ENCODE measurements at regions not wholly inside any gene's neighbourhood (a gene's known extent, or its start where the extent isn't known, plus 50 kb on each side); places are given as distances from the start of the nearest gene placed in this dataset.

GRCh38 chr1:238767321-238767720, 619.0 kb upstream of the CHRM3 start:
- intact Hi-C loops (cut with DNase I): no loop called here
- DNase-seq (ENCODE audit: extremely low spot score in 2 of 2): no peak
- Histone ChIP-seq H3K4me1 (no peaks in the 10 kb centered on the region), H3K27ac (no peak overlapping the region), H3K27me3 (no peaks in the 10 kb centered on the region), H3K4me3 (no peak overlapping the region), H3K36me3 (no peaks in the 10 kb centered on the region), H3K9me3 (no peaks in the 10 kb centered on the region)
- TF ChIP-seq POLR2A (IDR thresholded peaks at IDR 0.05): no peak
- TF ChIP-seq POLR2AphosphoS5 (IDR thresholded peaks at IDR 0.05; ENCODE audit: insufficient read depth in 1 of 2, low read depth in 1 of 2): no peak
- no peak for TF ChIP-seq CTCF (IDR thresholded peaks at IDR 0.05)

GRCh38 chr1:238764779-238765178, 621.6 kb upstream of the CHRM3 start:
- Histone ChIP-seq H3K4me1 (no peaks in the 10 kb centered on the region), H3K4me3 (no peak overlapping the region), H3K9me3 (no peaks in the 10 kb centered on the region), H3K27ac (no peak overlapping the region), H3K36me3 (no peaks in the 10 kb centered on the region), H3K27me3 (no peaks in the 10 kb centered on the region)
- DNase-seq (ENCODE audit: extremely low spot score in 2 of 2): no peak
- intact Hi-C loops (cut with DNase I): no loop called here
- no peak for TF ChIP-seq CTCF (IDR thresholded peaks at IDR 0.05)
- TF ChIP-seq POLR2A (IDR thresholded peaks at IDR 0.05): no peak
- no peak for TF ChIP-seq POLR2AphosphoS5 (IDR thresholded peaks at IDR 0.05; ENCODE audit: insufficient read depth in 1 of 2, low read depth in 1 of 2)

GRCh38 chr1:238753252-238753651, 633.1 kb upstream of the CHRM3 start:
- H3K27ac ChIP-seq: no peak overlapping the region
- H3K36me3 ChIP-seq: no peaks in the 10 kb centered on the region
- no peak overlapping the region for H3K4me3 ChIP-seq
- intact Hi-C loops (cut with DNase I): no loop called here
- DNase-seq (ENCODE audit: extremely low spot score in 2 of 2): no peak
- no peaks in the 10 kb centered on the region for H3K9me3 ChIP-seq
- no peak for TF ChIP-seq POLR2AphosphoS5 (IDR thresholded peaks at IDR 0.05; ENCODE audit: insufficient read depth in 1 of 2, low read depth in 1 of 2)
- no peak for TF ChIP-seq CTCF (IDR thresholded peaks at IDR 0.05)
- TF ChIP-seq POLR2A (IDR thresholded peaks at IDR 0.05): no peak
- no peaks in the 10 kb centered on the region for H3K4me1 ChIP-seq
- no peaks in the 10 kb centered on the region for H3K27me3 ChIP-seq

GRCh38 chr1:238752327-238752726, 634.0 kb upstream of the CHRM3 start:
- H3K4me1 ChIP-seq: no peaks in the 10 kb centered on the region
- no peaks in the 10 kb centered on the region for H3K9me3 ChIP-seq
- TF ChIP-seq POLR2AphosphoS5 (IDR thresholded peaks at IDR 0.05; ENCODE audit: insufficient read depth in 1 of 2, low read depth in 1 of 2): no peak
- TF ChIP-seq CTCF (IDR thresholded peaks at IDR 0.05): no peak
- TF ChIP-seq POLR2A (IDR thresholded peaks at IDR 0.05): no peak

GRCh38 chr1:238745069-238745468, 641.3 kb upstream of the CHRM3 start:
- no peaks in the 10 kb centered on the region for H3K27me3 ChIP-seq
- H3K9me3 ChIP-seq: no peaks in the 10 kb centered on the region
- no peak overlapping the region for H3K27ac ChIP-seq
- DNase-seq (ENCODE audit: extremely low spot score in 2 of 2): no peak
- no peaks in the 10 kb centered on the region for H3K4me1 ChIP-seq
- TF ChIP-seq POLR2AphosphoS5 (IDR thresholded peaks at IDR 0.05; ENCODE audit: insufficient read depth in 1 of 2, low read depth in 1 of 2) (no peak), CTCF (IDR thresholded peaks at IDR 0.05) (no peak), POLR2A (IDR thresholded peaks at IDR 0.05) (no peak)
- no peak overlapping the region for H3K4me3 ChIP-seq
- H3K36me3 ChIP-seq: no peaks in the 10 kb centered on the region
- intact Hi-C loops (cut with DNase I): no loop called here

More at GRCh38 chr1:238752327-238752726, 634.0 kb upstream of the CHRM3 start:
- DNase-seq (ENCODE audit: extremely low spot score in 2 of 2): no peak
- H3K4me3 ChIP-seq: no peak overlapping the region
- intact Hi-C loops (cut with DNase I): no loop called here
- no peak overlapping the region for H3K27ac ChIP-seq
- H3K27me3 ChIP-seq: no peaks in the 10 kb centered on the region
- no peaks in the 10 kb centered on the region for H3K36me3 ChIP-seq

All from vagina (tissue), 2 donors.